ENCODE measurements at regions not wholly inside any gene's neighbourhood (a gene's known extent, or its start where the extent isn't known, plus 50 kb on each side); places are given as distances from the start of the nearest gene placed in this dataset.
"Not testable (repeated sequence)": the region's sequence is repeated elsewhere in the genome, so short reads cannot be mapped to it uniquely, and the experiment has no call there.

GRCh38 chr2:195569255-195569654 is 87.8 kb upstream of the SLC39A10 start:
- DNase-seq = no peak

GRCh38 chr2:195564625-195565135 is 92.3 kb upstream of the SLC39A10 start:
- DNase-seq = not testable (repeated sequence)

- peak; percentile 12 for DNase-seq
These were observed 93.0 kb upstream of the SLC39A10 start for GRCh38 chr2:195563857-195564512.

GRCh38 chr2:195562570-195563566 is 94.2 kb upstream of the SLC39A10 start:
- peak; percentile 11 for DNase-seq

- DNase-seq = no peak
These were observed 95.7 kb upstream of the SLC39A10 start for GRCh38 chr2:195561116-195561921.

GRCh38 chr2:195560209-195560895 is 96.7 kb upstream of the SLC39A10 start:
- no peak for DNase-seq

- DNase-seq = peak; percentile 90
These were observed 97.6 kb upstream of the SLC39A10 start for GRCh38 chr2:195559431-195559914.

- no peak for DNase-seq
These were observed 101.1 kb upstream of the SLC39A10 start for GRCh38 chr2:195555971-195556370.

- DNase-seq = no peak
These were observed 104.4 kb upstream of the SLC39A10 start for GRCh38 chr2:195552581-195552980.

GRCh38 chr2:195548198-195548940 is 108.7 kb upstream of the SLC39A10 start:
- DNase-seq = no peak

- DNase-seq = not testable (repeated sequence)
These were observed 109.7 kb upstream of the SLC39A10 start for GRCh38 chr2:195547268-195547840.

GRCh38 chr2:195545811-195546210 is 111.2 kb upstream of the SLC39A10 start:
- DNase-seq = no peak

- no peak for DNase-seq
These were observed 112.8 kb upstream of the SLC39A10 start for GRCh38 chr2:195543902-195544894.

- no peak for DNase-seq
These were observed 114.0 kb upstream of the SLC39A10 start for GRCh38 chr2:195543063-195543462.

GRCh38 chr2:195542067-195542466 is 115.0 kb upstream of the SLC39A10 start:
- no peak for DNase-seq

GRCh38 chr2:195538937-195539336 is 118.1 kb upstream of the SLC39A10 start:
- DNase-seq = no peak

- no peak for DNase-seq
These were observed 119.2 kb upstream of the SLC39A10 start for GRCh38 chr2:195537811-195538210.

- no peak for DNase-seq
These were observed 120.1 kb upstream of the SLC39A10 start for GRCh38 chr2:195536906-195537305.

- DNase-seq = peak; percentile 82
These were observed 121.0 kb upstream of the SLC39A10 start for GRCh38 chr2:195535911-195536522.

Data from central memory CD4-positive, alpha-beta T cell (primary cell).